A549 (cell line): ENCODE measurements at regions not wholly inside any gene's neighbourhood (a gene's known extent, or its start where the extent isn't known, plus 50 kb on each side); places are given as distances from the start of the nearest gene placed in this dataset.

ENCODE experiments used
- GATA3 ChIP-seq: IDR thresholded peaks from 2 replicates; pipeline ENCODE4 v1.6.1; 2012; ENCODE audit warnings: borderline replicate concordance
- POLR2A ChIP-seq: IDR thresholded peaks from 2 replicates; pipeline ENCODE4 v1.6.1; 2012; ENCODE audit warnings: mild to moderate bottlenecking, low read length
- RAD21 ChIP-seq, 2 experiments: fragments of >200 bp in 1 of 2; sonication (Bioruptor Twin) in 1 of 2; formaldehyde crosslinking in 1 of 2; IDR thresholded peaks in 1 of 2; conservative IDR thresholded peaks in 1 of 2; 2 replicates in 1 of 2; 3 replicates in 1 of 2; pipeline ENCODE4 v1.6.1; 2012 to 2018; ENCODE audit warnings: inconsistent platforms in 1 of 2

GRCh38 chr17:77763575-77763974, 194.9 kb upstream of the TNRC6C start:
- TF ChIP-seq GATA3 (no peak), POLR2A (no peak), RAD21 (conservative IDR thresholded peaks at IDR 0.05 in 1 of 2, IDR thresholded peaks at IDR 0.05 in 1 of 2) (no peak)
